Upper lobe of right lung (tissue), 1 donor: ENCODE measurements at regions not wholly inside any gene's neighbourhood (a gene's known extent, or its start where the extent isn't known, plus 50 kb on each side); places are given as distances from the start of the nearest gene placed in this dataset.

Experiments
- ATAC-seq: fragments of 200-7000 bp; cut with Tn5 transposase; one replicate; pipeline ENCODE4 v1.9.1; 2020; ENCODE audit warnings: mild to moderate bottlenecking, moderate library complexity
- DNase-seq: peaks from one replicate; pipeline ENCODE4 v3.0.0-alpha.2; 2020
- H3K27ac ChIP-seq: fragments of 200-600 bp; one replicate; pipeline ENCODE4 v1.8.0; 2022
- H3K27me3 ChIP-seq: fragments of 200-600 bp; one replicate; pipeline ENCODE4 v1.8.0; 2022; ENCODE audit warnings: mild to moderate bottlenecking
- H3K36me3 ChIP-seq: fragments of 200-600 bp; one replicate; pipeline ENCODE4 v1.8.0; 2022
- H3K4me1 ChIP-seq: fragments of 200-600 bp; one replicate; pipeline ENCODE4 v1.8.0; 2022
- H3K4me3 ChIP-seq: fragments of 200-600 bp; one replicate; pipeline ENCODE4 v1.8.0; 2022; ENCODE audit warnings: mild to moderate bottlenecking
- H3K9me3 ChIP-seq: fragments of 200-600 bp; one replicate; pipeline ENCODE4 v1.8.0; 2022
- CTCF ChIP-seq: fragments of 200-600 bp; IDR thresholded peaks from one replicate; pipeline ENCODE4 v1.8.0; 2022; ENCODE audit warnings: antibody characterized with exemption
- intact Hi-C: fragments of 100-400 bp; cut with DNase I; formaldehyde crosslinking; loops from one replicate; pipeline ENCODE4 v1.11.0; 2022
- donor health status: DM: no; HTN: yes; CAD: no; lungs with severe emphysema.

- no peaks in the 10 kb centered on the region for H3K27me3 ChIP-seq
- H3K4me3 ChIP-seq = no peak overlapping the region
- intact Hi-C loops = no loop called here
- ATAC-seq (no peak), DNase-seq (peak; percentile 23)
- TF ChIP-seq CTCF = no peak
- no peaks in the 10 kb centered on the region for H3K9me3 ChIP-seq
- no peak overlapping the region for H3K27ac ChIP-seq
- no peaks in the 10 kb centered on the region for H3K4me1 ChIP-seq
- no peaks in the 10 kb centered on the region for H3K36me3 ChIP-seq
These were observed 938.4 kb downstream of the BRD1 start for GRCh38 chr22:48889209-48889830.

- TF ChIP-seq CTCF = no peak
- Histone ChIP-seq H3K9me3 (no peaks in the 10 kb centered on the region), H3K27me3 (no peaks in the 10 kb centered on the region), H3K4me3 (no peak overlapping the region), H3K4me1 (no peaks in the 10 kb centered on the region), H3K36me3 (no peaks in the 10 kb centered on the region), H3K27ac (no peak overlapping the region)
- DNase-seq (peak; percentile 45), ATAC-seq (no peak)
- intact Hi-C loops = no loop called here
These were observed 939.0 kb downstream of the BRD1 start for GRCh38 chr22:48888466-48889208.

- intact Hi-C loops = no loop called here
- no peak for ATAC-seq
- Histone ChIP-seq H3K27me3 (no peaks in the 10 kb centered on the region), H3K4me3 (no peak overlapping the region), H3K9me3 (no peaks in the 10 kb centered on the region), H3K36me3 (no peaks in the 10 kb centered on the region), H3K4me1 (no peaks in the 10 kb centered on the region), H3K27ac (no peak overlapping the region)
- TF ChIP-seq CTCF = no peak
- DNase-seq = no peak
These were observed 940.0 kb downstream of the BRD1 start for GRCh38 chr22:48887394-48888332.

GRCh38 chr22:48886604-48887393 lies 940.9 kb downstream of the BRD1 start:
- no peaks in the 10 kb centered on the region for H3K4me1 ChIP-seq
- ATAC-seq = no peak
- intact Hi-C loops = no loop called here
- H3K36me3 ChIP-seq = no peaks in the 10 kb centered on the region
- no peaks in the 10 kb centered on the region for H3K9me3 ChIP-seq
- TF ChIP-seq CTCF = no peak
- no peaks in the 10 kb centered on the region for H3K27me3 ChIP-seq
- no peak overlapping the region for H3K27ac ChIP-seq
- peak; percentile 53 for DNase-seq
- H3K4me3 ChIP-seq = no peak overlapping the region

GRCh38 chr22:48885919-48886305 lies 941.8 kb downstream of the BRD1 start:
- DNase-seq (peak; percentile 44), ATAC-seq (no peak)
- Histone ChIP-seq H3K9me3 (no peaks in the 10 kb centered on the region), H3K27me3 (no peaks in the 10 kb centered on the region), H3K27ac (no peak overlapping the region), H3K4me1 (no peaks in the 10 kb centered on the region), H3K36me3 (no peaks in the 10 kb centered on the region), H3K4me3 (no peak overlapping the region)
- intact Hi-C loops = no loop called here
- TF ChIP-seq CTCF = no peak
